ENCODE measurements at regions not wholly inside any gene's neighbourhood (a gene's known extent, or its start where the extent isn't known, plus 50 kb on each side); places are given as distances from the start of the nearest gene placed in this dataset.
A peak's percentile ranks its signal among the peaks of the same experiment; 100 is the strongest.
"Not testable (repeated sequence)": the region's sequence is repeated elsewhere in the genome, so short reads cannot be mapped to it uniquely, and the experiment has no call there.

DNA sequence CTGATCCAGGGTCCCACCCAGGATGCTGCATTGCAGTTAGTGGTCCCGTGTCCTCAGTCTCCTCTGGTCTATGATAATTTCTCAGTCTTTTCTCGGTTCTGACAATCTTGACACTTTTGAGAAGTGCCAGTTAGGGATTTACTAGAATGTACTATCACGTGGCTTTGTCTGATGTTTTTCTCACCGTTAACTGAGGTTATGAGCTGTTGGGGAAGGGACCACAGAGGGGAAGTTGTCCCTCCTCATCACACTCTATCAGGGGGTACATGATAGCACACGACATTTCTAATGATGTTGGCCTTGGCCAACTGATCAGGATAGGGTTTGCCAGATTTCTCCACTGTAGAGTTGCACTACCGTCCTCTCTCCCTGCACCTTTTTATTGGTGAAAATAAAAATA, 250.9 kb upstream of the SDK2 start:
- DNase-seq, result no peak

DNA sequence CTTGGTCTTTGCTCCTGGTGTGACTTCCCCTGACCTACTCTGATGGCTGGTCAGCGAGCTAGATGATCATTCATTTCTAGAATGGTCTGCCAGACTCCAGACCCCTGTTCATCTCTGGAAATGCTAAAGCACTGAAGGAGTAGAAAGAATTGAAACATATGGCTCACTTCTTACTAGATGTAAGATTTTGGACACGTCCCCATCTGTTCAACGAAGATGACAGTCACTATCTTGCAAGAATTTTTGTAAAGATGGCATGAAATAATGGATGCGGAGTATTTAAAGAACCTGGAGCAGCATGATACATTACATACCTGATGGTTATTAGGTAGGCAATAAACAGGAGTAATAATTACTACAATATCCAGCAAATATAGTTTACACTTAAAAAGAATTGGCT, 252.7 kb upstream of the SDK2 start:
- no peak for DNase-seq

DNA sequence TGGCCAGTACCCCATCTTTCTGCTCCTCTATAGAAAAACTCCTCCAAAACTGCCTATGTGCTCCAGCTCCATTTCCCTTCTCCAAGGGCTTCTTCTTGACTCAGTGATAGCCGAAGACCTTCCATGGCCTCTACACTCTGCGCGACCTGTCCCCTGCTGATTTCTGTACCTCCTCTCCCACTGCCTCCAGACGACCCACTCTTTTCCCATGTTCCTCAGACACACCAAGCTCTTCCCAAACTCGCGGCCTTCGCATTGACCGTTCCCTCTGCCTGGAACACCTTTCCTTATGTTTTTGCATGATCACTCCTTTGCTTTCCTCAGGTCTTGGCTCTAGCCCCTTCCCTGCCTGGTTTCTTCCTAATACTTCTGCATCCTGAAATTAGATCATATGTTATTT, 255.6 kb upstream of the SDK2 start:
- DNase-seq, result no peak

DNA sequence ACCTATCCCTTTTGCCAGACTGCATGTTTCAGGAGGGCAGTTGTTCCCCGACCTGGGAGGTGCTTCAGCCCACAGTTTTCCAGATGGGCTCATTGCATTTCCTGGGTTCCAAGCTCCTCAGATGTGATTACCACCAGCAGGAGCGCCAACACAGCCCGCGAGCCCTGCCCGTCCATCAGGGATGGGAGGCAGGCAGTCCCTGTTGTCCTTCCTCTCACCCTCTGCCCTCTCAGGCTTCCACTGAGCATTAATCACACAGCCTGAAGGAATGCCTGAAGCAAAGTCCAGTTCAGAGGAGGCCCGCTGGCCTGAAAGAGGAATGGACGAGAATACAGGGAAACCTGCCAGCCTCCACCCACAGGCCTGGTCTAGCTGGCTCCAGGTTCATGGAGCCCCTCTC, 256.3 kb upstream of the SDK2 start:
- no peak for DNase-seq

DNA sequence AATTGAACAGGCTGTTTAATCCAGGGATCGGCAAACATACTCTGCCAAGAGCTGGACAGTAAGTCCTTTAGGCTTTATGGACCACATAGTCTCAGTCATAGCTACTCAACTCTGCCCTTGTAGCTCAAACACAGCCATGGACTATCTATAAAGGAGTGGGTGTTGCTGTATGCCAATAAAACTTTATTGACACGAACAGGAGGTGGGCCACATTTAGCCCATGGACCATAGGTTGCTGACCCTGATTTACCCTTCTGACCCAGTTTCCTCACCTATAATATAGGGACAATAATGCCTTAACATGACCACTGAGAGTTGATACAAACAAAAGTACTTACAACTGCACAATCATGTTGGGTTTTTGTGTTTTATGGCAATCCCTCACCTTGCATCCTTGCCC, 257.0 kb upstream of the SDK2 start:
- no peak for DNase-seq

DNA sequence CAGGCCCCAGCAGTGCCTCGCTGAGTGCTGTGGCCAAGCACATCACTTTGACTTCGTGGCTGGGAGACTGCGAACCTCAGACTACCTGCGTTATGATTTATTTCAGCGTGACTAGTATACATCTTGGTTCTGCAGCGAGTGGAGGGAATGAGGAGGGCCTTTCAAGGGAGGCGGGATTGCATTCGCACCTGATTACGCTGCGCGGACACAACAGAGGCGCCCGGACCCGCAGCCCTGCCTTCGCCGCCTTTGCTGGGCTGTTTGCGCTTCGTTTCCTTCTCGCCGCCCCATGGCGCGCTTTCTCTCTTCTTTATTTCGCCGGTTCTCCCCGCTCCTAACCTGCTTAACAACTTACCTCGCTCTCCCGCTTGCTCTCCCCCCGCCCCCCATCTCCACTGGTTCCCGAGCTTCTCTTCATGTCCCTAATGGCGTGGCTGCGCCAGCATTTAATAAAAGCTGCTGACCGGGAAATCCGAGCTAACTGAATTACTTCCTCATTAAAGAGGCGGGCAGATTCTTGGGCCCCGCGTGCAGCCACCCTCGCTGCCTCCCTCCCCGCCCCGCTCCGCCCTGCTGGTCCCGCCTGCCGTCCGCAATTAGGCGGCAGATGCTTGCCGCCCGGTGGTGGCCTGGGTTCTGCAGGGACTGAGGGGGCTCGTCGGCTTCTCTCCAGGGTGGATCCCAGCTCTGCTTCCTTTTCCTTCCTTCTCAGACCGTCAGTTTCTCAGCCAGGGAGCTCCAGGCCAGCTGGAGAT, 257.6 kb upstream of the SDK2 start:
- DNase-seq, result peak; percentile 67

DNA sequence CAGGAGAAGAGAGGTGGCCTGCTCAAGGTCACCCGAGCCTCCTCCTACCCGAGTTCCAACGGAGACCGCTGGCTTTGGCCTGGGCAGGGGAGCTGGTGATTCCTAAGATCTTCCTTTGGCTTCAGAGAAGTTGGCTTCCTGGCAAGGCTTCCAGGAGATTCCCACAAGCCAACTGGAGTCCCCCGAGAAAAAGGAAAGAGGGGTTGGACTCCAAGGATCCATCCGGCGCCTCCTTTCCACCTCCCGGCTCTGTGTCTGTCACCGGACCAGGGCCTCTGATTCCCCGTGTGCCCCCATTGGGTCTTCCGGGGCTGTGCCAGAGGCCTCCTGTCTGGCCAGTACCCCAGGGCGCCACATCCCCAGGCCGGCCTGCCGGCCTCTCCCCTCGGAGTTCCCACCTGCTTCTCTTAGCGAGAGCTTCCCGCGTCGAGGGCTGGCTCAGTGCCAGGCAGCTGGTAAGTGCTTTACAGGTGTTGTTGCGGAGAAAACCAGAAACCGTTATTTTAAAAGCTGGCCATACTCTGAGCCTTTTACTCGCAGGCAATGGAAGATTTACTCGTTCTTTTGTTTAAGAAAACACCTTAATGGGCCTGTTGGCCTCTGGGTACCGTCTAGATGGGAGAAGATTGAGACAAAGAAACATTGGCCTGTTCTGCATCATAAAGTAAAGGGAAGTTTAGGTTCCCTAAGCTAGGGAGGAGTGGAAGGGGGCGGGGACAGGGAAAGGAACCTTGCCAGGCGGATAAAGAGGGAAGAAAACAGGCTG, 258.4 kb upstream of the SDK2 start:
- DNase-seq, result peak; percentile 55

DNA sequence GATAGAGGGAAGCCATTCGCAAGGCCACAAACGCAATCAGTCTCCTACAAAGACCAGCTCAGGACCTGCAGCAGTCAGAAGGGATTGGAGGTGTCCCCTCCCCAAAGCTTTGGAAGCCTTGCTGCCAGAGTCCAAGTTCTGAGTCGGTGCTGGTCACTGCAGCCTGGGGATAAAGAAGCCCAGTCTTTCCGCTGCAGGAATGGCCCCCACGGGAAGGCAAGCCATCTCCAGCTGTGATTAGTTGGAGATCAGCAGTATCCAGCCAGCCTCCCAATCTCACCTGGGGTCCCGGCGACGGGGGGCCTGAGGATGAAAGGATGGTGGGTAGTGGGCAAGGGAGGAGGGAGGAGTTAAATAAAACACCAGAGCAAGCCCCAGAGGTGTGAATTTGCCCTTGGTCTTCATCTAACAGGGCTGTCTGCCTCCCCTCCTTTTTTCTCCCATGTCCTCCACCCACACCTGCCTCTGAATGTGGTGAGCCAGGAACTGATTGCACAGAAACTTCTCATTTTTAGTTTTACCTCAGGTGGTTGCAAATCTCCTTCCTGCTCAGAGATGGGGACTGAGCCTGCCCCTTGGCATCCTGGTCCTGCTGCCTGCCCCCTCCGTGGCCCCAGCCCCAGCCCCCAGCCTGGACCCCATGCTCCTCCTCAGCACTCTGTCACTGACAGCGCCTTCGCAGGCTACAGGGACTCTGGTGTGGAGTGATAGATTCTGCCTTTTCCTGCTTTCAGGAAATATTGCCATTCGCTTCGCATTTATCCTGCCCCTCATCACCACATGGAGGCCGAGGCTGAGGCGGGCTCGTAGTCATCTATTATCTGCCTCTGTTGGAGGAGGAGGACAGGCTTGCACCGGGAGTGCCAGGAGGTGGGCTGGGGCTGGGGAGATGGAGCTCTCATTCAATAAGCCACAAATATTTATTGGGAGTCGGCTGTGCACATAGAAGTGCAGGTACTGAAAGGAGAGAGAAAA, 262.9 kb upstream of the SDK2 start:
- no peak for DNase-seq

DNA sequence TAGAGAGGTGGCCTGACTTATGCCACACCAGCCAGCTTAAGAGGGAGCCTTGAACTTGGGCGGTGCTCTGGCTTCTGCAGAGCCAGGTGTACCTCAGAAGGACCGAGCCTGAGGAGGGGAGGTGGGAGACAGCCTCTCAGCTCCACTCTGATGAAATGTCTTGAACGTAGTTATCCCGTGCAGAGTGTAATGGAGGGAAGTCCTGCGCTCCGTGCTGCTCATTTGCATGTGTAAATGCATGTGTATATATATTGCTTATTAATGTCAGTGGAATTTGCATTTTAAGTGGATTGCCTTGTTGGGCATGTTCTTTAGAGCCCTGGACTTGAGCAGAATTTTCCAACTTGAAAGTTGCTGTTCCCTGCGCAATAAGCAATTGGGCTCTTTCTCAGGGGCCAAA, 264.9 kb upstream of the SDK2 start:
- no peak for DNase-seq

DNA sequence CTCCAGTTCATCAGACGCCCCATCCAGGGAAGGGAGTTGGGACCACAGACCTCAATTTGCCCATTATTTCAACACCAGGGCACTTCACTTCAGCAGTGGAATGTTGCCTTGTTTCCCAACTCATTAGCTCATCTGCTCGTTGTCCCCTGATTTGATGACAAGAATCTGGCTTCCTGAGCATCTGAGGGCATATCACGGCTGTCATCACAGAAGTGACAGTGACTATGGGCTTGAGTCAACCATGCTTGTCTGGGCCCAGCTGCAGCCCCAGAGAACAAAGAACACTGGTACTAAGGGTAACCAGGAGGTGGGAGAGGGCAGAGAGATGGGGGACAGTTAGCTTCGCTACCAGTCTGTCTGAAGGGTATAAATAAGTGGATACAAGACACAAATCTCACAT, 266.0 kb upstream of the SDK2 start:
- no peak for DNase-seq

DNA sequence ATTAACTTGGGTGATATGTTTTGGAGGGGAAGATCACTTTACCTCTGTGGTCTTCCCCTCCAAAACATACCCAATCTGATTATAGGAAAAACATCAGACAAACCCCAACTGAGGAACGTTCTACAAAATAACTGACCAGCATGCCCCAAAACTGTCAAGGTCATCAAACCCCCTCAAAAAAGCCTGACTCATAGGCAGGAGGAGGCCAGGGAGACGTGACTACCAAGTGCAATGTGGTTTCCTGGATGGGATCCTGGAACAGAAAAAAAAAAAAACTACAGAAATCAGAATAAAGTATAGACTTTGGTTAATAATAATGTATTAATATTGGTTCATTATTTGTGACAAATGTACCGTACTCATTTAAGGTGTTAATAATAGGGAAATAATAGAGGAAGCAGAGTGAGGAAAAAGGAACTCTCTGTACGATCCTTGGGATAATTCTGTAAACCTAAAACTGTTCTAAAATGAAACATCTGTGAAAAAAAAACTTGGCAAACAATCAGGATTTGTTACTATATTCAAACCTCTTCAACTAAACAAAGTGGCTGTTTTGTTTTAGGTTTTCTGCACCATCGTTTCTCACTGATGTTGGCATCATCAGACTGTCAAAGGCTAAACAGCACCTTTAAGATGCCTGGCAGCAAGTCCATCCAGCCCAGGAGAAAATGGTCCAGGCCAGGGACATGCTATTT, 266.7 kb upstream of the SDK2 start:
- DNase-seq, result no peak

DNA sequence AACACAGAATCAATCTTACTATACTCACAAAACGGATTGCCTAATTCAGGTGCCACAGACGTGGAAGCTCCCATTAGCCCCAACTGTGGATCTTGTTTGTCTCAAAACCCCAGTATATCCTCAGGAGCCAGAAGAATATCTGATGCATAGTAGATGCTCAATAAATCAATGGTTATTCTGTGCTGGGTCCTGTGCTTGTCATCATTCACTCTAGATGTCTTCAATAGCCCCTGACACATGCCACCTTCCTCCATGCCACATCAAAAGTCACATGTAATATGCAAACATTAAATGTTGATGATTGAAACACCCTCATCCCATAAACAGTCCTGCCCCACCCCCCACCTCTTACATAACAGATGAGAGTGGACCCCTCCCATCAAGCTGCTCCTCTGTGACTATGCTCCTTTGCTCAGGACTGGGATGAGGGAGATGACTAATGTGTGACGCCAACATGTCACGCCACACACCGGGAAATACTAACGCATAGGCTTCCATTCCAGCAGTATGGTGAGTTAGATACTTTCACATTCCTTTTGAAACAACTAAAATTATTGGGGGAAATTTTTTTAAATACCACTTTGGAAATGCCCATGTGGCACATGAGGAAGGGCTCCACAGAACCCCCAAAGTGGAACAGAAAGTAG, 267.6 kb upstream of the SDK2 start:
- DNase-seq, result no peak

DNA sequence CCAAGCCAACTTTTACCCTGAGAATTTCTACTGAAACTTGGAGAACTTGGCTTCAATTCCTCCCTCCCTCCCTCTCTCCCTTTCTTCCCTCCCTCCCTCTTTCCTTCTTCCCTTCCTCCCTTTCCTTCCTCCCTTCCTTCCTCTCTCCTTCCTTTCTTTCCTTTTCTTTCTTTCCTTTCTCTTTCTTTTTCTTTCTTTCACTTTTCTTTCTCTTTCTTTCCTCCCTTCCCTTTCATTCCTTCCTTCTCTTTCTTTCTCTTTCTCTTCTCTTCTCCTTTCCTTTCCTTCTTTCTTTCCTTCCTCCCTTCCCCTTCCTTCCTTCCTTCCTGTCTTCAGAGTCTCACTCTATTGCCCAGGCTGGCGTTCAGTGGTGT, 268.1 kb upstream of the SDK2 start:
- DNase-seq, result no peak

DNA sequence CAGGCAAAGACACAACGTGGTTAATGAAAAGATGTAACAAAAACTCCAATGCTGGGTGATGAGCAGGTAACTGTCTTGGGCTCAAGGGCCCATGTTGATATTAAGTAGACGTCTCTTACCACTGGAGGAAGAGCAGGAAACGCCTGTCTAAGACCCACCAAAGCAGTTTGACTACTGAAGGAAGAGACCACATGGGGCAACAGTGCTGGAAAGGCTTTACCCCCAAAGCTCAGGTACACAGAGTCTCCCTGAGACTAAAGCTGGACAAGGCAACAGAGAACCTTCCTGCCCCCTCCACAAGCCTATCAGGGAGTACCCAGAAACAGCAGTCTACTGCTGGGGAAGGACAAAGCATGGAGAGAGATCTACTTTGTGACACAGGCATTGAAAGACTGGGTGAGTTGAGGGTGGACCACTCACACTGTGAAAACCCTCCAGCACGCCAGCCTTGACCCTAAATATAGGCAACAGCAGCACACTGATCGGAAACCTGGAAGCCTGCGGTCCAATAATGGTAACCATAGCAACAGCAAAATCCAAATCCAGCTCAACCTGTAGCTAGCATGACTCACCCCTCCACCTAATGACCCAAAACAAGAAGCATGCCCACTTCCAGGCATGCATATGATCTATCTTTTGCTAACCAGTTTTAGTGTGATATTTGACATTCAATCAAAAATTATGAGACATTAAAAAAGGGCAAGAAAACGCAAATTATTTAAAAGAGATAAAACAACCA, 270.5 kb upstream of the SDK2 start:
- DNase-seq, result no peak

DNA sequence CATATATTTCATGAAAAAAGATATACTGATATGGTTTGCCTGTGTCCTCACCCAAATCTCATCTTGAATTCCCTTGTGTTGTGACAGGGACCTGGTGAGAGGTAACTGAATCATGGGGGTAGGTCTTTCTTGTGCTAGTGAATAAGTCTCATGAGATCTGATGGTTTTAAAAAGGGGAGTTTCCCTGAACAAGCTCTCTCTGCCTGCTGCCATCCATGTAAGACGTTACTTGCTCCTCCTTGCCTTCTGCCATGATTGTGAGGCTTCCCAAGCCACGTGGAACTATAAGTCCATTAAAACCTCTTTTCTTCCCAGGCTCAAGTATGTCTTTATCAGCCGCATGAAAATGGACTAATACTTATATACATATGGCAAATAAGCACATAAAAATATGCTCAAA, 274.8 kb upstream of the SDK2 start:
- not testable (repeated sequence) for DNase-seq

DNA sequence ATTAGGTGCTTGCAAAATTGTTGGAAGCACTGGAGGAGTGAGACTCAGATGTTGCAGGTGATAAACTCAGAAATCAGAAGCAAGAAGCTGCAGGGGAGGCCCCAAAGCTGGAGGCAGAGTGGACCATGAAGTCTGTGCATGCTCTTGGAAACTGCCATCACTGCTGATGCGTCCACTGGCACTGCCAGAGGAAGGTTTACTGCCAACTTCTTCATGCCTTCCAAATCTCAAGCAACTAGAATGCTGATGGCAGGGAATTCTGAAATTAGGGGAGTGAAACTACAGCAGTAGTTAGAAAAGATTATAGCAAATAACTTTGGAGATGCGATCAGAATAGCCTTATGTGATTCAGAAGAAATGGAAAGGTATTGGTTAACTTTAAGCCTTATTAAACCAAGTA, 277.1 kb upstream of the SDK2 start:
- DNase-seq, result no peak

DNA sequence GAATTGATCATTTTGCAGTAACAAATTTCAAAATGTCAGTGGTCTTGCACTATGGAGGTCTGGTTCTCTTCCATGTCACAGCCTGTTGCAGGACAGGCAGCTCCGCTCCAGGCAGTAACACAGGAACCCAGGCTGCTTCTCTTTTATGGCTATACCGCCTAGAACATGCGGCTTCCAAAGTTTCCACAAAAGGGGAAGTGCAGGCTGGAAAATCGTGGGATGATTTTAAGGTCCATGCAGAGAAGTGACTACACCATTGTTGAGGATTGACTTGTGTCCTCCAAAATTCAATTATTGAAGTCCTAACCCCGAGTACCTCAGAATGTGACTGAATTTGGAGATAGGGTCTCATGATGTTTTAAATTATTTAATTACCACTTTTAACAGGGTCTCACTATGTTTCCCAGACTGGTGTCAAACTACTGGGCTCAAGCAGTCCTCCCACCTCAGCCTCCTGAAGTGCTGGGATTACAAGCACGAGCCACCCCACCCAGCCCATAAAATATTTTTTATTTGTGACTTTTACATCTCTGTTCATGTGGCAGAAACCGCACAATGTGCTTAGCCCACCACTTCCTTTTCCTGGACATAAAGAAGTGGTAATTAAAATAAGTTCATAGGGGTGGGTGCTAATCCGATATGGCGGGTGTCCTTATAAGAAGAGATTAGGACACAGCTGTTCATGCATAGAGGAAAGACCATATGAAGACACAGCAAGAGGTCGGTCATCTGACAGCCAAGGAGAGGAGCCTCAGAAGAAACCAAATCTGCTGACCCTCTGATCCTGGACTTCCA, 279.2 kb upstream of the RPL38 start:
- DNase-seq, result no peak

DNA sequence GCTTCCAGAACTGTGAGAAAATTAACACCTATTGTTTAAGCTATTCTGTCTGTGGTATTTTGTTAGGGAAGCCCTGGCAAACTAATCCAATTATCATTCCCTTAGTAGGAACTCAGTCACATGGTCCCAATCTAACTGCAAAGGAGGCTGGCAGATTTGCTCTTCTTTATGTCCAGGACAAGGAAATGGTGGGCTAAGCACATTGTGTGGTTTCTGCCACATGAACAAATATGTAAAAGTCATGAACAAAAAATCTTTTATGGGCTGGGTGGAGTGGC, 278.6 kb upstream of the RPL38 start:
- DNase-seq, result no peak

DNA sequence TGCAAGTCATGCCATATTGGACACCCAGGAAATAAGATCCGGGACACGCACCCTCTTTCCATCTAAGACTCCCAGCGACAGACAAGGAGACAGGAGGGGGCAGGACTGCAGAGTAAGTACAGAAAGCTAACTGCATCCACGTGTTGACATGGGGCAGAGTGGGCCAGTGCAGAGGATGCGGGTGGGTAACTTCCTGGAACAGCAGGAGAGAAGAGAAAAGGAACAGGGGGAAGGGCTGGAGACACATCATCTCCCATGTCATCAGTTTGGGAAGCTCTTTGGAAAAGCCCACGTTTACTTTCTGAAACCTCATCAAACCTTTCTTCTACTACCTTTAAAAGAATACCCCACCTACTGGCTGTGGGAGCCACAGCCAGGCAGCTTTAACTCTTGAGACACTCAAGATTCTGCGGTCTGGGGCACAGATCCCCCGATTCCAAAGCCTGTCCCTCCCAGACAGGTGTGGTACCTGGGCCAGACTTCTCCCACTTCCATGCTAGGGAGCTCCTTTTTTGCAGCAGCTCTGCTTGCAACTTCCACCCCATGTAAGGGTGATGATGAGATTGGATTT, 273.5 kb upstream of the RPL38 start:
- DNase-seq, result no peak

DNA sequence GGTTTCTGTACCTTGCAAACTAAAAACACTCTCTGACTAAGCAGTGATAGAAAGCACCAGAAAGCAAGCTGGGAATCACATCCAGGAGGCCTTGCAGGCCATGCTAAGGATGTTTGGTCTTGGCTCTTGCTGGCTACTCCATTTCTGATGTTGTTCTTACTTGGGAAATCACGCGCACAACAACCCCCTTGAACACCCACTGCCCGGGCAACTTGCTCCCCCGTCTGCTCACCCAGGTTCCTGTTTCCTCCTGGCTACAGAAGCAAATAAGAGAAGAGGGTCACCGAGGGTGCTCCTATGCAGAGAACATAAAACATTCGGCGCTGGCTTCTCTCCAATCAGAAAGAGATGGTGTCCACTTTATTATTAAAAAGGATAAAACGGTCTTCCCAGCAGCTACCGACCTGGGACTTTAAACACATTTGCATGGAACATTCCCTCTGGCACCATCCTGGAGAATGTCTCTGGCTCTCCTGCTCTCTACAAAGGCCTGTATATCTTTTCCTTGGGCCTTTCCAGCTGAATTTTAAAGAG, 271.2 kb upstream of the RPL38 start:
- no peak for DNase-seq

All from tongue (tissue), 1 donor.